Activated CD4-positive, alpha-beta T cell treated with anti-CD3 and anti-CD28 coated beads for 1 hour (primary cell): ENCODE measurements at regions not wholly inside any gene's neighbourhood (a gene's known extent, or its start where the extent isn't known, plus 50 kb on each side); places are given as distances from the start of the nearest gene placed in this dataset.

ENCODE experiments used
- DNase-seq: peaks from one replicate; pipeline ENCODE4 v3.0.0-alpha.2; 2020

DNA sequence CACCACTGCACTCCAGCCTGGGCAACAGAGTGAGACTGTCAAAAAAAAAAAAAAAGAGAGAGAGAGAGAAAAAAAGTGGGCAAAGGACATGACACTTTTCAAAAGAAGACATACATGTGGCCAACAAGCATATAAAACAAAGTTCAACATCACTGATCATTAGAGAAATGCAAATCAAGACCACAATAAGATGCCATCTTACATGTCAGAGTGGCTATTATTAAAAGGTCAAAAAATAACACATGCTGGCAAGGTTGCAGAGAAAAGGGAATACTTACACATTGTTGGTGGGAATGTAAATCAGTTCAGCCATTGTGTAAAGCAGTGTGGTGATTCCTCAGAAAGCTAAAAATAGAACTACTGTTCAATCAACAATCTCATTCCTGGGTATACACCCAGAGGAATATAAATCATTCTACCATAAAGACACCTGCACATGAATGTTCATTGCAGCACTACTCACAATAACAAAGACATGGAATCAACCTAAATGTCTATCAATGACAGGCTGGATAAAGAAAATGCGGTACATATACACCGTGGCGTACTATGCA, 94.9 kb upstream of the TRIM2 start:
- no peak for DNase-seq

DNA sequence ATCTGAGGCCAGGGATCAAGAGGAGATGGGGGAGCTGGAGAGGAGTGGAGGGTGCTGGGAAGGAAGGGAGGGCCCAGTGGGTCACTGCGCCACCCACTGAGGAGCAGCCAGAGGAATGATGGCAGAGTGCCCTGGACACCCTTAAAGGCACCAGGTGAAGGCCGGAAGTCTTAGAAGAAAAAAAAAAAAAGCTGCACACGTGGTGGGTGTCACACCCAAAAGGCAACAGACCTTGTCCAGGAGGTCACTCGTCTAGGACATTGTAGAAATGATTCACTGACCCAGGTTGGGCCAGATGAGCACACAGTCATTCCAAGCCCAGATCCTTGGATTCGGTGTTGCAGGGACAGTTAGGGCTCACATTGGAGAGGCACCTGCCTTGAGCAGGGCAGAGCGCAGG, 93.5 kb upstream of the TRIM2 start:
- no peak for DNase-seq

DNA sequence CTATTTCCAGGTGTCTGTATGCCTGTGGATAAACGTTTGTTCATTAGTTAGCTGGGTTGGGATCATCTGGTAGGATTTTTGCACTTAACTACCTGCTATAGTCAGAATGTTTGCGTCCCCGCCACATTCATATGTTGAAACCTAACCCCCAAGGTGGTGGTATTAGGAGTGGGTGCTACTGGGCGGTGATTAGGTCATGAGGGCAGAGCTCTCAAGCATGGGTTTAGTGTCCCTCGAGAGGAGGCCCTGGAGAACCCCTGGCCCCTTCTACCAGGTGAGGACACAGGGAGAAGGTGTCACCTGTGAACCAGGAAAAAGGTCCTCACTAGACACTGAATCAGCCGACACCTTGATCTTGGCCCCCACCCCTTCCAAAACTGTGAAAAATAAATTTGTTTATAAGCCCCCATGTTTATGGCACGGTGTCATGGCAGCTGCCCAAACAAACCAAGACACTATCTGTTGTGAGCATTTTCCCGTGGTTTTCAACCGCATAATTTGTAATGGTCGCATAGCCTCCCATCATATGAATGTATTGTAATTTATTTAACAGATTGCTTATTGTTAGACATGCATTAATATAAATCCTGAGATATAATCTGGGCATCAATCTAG, 92.7 kb upstream of the TRIM2 start:
- DNase-seq, result no peak

DNA sequence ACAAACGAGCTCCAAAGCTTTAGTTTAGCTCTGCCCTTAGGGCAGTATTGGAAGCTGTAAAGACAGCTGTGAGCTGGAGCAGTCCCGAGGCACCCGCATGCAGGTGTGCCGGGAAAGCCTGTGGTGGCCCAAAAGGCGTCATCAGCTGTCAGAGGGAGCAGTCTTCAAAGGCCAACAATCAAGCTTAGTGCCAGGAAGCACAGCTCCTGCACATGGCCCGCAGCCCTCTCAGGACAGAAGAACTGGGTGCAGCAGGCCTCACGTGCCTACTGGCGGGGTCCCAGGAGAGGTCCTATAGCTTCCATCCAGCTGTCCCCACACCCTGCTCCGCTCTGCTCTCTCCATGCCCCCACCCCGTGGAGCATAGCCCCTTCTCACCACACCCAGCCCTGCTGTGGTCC, 92.2 kb upstream of the TRIM2 start:
- DNase-seq, result peak; percentile 26

DNA sequence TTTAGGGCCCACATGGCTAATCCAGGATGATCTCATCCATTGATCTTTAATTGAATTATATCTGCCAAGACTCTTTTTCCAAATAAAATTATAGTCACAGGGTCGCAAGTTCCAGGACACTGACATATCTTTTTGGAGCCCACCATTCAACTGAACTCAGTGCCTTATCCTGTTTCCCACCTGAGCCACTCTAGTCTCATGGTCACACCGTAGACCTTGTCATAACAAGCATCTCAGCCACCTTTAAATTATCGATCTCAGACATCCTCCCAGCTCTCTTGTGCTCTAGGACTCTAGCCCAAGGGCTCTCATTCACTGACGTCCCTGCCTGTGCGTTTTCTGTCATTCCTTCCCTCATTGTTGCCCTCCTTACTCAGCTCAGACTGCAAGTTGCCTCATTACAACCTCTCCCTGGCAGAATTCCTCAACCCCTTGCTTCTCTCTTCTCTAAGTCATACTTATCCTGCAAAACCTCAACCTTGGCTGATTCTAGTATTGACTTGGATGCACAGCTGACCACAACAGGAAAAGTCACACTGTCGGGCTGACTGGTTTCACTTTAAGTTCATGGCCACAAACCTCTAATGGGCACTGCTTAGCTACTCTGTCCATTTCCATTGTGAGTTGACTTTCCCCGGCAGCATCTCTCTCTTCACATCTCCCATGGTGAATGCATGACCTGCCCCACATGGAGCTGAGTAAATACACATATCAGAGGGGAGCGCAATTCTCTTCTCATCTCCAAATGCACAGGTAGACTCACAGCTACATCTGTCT, 91.0 kb upstream of the TRIM2 start:
- no peak for DNase-seq

DNA sequence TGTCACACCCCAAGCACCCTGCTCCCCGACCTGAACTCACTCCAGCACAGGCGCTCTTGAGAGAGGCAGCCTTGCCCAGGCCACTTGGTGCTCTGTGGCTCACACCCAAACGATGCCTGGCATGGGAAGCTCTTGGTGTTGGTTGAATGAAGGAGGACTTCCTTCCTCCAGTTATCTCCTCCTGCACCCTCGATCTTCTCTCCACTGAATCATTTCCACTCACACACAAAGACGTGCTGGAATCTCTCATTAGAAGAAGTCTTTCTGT, 90.5 kb upstream of the TRIM2 start:
- DNase-seq, result no peak

DNA sequence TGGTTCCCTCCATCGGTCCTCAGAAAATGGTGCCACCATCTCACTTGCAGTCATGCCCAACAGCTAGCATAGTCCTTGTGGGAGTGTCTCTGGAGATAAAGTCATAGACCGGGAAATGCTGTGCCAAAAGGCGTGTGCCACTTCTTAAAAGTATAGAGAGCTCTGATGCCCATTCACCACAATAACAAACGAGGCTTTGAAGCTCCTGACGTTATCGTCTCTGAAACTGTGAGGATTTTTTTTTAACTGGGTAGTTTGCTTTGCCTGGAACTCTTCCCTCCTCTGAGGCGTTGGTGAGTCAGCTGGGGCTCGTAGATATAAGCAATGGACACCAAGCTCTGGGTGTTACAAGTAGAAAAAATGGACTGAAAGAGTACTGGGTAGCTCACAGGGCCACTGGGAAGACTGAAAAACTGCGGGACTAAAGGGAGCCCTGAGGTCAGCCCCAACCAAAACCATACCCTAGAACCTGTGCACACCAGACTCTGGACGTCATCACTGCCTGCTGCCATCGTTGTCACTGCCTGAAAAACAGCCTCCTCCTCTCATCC, 89.4 kb upstream of the TRIM2 start:
- DNase-seq, result peak; percentile 30

DNA sequence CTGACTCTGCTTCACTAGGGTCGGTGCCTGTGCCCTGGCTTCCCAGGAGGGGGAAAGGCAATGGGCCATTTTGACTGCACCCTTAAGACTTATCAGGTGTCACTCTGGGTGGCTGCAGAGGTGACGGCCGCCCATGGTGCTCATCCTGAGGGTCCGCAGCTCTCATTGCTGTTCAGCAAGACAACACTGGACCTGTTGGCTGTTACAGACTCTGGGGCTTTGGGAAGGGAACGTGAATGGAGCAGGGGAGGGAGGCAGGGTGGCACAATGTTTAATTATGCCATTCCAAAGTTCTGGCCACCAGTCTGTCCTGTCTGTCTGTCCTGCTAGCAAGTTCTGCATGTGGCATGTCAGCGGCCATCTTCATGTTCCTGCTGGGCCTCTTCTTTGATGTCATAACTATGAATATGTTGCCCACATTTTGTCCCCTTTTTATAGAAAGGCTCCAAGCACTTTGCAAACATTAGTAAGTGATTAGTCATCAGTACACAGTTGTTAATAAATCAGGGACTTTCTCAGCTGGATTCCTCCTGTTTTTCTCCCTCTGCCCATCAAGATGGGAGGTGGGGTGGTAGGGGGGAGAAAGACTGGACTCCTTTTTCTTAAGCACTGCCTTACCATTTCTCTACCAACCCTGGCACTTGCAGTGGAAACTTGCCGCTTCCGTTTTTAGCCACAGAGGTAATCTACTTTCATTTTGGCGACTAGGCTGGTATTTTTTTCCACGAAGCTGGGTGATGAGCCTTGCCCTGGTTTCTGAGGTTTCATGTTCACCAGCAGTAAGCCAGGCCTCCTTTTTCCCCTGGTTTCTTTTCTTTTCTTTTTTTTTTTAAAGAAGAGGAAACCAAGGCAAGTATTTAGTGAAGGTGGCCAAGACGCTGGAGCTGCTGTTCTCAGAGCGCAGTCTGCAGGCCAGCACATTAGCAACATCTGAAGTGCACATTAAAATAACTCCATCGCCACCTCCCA, 88.6 kb upstream of the TRIM2 start:
- DNase-seq, result peak; percentile 68

DNA sequence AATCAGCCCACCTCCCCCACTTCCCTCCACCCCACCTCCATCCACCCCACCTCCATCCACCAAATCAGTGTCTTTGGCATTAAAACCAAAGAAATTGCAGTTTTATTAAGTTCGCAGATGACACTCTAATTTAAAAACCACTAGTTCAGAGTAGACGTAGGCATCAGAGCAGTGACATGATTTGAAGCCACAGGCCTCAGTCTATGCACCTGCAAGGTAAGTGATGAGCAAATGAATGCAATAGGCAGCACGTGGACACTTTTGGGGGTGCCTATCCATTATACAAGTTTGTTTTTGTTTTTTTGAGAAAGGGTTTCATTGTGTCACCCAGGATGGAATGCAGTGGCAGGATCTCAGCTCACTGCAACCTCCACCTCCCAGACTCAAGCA, 88.0 kb upstream of the TRIM2 start:
- no peak for DNase-seq

DNA sequence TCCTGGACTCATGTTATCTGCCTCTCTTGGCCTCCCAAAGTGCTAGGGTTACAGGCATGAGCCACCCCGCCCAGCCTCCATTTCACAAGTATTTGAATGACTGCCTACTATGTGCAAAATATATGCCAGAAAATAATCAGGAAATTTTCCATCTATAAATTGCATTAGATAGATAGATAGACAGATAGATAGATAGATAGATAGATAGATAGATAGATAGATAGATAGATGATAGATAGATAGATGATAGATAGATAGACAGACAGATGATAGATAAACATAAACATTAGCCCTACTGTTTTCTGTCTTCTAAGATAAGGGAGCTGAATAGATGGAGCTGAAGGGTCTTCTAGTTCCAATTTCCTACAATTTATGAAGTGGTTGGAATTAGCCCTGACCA, 87.4 kb upstream of the TRIM2 start:
- no peak for DNase-seq

DNA sequence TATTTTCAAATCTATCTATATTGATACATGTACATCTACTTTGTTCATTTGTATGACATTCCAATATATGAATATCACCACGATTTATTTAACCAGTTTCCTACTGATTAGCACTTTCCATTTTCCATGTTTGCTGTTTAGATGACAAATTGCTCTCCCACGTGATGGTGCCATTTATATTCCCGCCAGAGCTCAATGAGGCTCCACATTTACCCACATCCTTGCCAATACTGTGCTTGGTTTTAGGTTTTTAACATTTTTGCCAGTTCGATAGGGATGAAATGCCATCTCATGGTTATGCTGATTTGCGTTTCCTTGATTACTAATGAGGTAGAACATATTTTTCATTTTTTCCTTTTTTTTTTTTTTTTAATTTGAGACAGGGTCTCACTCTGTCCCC, 86.7 kb upstream of the TRIM2 start:
- no peak for DNase-seq

DNA sequence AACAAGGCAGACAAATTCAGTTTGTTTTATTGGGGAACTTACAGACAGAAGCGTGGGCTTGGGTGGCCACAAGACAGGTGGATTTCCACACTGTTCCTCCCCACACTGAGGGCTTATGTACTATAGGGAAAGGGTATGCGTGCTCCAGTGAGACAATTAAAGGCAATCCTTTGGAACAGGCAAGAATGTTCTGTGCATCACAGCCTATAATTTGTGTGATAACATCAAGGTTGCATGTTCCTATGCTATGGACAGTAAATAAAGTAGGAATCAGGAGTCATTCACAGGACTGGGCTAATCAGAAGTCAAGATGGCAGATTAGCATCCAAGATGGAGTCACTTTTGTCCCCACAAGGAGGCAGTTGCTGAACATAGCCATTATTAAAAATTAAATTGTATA, 84.6 kb upstream of the TRIM2 start:
- no peak for DNase-seq

DNA sequence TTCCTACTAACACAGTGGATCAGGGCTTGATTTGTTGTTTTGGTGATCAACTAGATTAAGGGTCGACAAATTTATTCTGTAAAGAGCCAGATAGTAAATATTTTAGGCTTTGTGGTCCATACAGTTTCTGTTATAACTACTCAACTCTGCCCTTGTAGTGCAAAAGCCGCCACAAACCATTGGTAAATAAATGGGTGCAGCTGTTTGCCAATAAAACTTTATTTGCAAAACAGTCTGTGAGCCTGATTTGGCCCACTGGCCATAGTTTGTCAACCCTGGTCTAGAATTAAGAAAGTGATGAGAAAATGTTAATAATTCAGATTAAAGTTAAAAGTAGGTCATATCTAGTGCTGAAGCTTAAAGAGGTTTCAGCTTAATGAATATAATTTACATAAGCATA, 84.0 kb upstream of the TRIM2 start:
- DNase-seq, result no peak

DNA sequence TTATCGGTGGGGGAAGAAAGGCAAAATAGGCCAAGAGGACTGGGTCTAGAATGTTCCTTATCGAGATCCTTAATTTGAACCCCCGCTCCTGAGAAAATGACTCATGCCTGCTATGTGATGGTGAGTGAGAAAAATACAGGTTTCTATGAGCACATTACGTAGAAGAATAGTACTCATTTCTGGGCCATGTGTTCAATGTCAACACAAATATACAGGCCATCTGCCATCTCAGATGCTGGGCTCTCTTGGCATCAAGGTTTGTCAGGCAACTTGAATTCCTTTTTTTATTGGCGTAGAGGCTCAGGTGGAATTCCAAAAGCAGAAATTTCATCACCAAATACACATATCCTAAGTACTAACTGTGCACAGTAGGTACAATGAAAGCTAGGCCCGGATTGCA, 81.4 kb upstream of the TRIM2 start:
- DNase-seq, result no peak

DNA sequence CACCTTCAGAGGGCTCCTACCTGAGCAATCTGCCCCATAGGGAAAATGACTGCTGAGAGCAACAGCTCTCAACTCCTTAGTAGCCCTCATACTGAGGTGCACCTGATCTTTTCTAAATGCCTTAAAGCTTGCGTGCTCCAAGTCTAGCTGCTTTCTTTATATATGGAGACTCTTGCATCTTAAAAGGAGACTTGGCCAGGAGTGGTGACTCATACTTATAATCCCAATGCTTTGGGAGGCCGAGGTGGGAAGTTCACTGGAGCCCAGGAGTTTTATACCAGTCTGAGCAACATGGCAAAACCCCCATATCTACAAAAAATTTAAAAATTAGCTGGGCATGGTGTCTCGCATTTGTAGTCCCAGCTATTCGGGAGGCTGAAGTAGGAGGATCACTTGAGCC, 78.1 kb upstream of the TRIM2 start:
- no peak for DNase-seq

DNA sequence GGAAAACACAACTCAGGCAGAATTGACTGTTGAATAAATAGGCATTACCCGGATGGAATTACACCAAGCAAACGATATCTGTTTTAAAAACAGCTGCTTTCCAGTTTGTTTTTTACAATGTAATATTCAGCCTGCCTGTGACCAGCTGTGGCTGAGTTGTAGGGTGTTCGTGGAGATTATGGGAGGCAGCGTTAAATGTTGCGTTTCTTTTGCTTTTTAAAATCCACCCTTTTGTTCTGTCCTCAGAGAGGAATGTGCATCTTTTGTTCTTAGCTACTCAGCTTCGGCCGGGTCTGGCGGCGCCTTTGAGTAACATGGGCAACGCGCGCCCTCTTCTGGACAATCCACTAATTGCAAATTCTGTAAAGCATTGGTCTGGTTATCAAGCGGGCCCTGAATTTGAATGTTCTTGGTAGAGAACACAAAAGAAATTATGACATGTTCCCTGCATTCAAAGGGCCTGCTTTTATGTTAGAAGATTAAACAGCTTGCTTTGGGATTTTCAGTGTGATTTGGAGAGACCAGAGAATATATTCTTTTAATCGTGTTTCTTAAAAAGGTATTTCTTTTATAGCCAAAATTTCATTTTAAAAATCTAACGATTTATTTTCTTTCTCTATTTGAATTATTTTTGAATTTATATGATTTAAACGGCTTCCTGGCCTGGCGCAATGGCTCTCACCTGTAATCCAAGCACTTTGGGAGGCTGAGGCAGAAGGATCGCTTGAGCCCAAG, 76.3 kb upstream of the TRIM2 start:
- peak; percentile 75 for DNase-seq

DNA sequence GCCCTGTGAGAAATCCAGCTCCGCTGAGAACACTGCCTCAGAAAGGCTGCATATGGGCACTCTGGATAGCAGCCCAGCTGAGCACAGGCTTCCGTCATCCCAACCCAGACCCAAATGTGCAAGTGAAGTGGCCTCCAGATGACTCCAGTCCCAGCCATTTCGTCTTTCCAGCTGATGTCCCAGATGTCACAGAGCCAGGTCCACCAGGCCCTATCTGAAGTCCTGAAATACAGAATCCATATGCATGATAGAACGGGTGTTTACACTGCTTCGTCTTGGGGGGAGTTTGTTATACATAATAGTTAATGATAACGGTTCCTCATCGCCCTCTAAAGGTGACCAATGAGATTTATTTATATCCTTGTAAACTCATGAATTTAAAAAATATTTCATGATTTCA, 72.6 kb upstream of the TRIM2 start:
- no peak for DNase-seq

DNA sequence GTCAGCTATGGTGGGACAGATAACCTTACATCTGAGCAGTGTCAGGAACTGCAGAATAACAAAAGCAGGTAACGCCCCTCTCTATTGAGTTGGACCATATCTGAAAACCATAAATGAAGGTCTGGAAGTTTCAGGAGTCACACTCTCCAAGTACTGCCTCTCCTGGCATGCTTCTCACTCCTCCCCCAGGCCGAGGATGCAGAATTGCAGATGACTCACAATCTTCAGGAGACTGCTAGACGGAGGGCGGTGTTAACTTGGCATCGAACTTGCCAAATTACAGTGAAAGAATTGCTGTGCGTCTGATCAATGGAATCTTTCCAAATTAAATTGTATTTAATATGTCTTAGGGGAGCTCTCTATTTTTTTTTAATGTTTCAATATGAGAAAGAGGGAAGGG, 67.1 kb upstream of the TRIM2 start:
- DNase-seq, result no peak

DNA sequence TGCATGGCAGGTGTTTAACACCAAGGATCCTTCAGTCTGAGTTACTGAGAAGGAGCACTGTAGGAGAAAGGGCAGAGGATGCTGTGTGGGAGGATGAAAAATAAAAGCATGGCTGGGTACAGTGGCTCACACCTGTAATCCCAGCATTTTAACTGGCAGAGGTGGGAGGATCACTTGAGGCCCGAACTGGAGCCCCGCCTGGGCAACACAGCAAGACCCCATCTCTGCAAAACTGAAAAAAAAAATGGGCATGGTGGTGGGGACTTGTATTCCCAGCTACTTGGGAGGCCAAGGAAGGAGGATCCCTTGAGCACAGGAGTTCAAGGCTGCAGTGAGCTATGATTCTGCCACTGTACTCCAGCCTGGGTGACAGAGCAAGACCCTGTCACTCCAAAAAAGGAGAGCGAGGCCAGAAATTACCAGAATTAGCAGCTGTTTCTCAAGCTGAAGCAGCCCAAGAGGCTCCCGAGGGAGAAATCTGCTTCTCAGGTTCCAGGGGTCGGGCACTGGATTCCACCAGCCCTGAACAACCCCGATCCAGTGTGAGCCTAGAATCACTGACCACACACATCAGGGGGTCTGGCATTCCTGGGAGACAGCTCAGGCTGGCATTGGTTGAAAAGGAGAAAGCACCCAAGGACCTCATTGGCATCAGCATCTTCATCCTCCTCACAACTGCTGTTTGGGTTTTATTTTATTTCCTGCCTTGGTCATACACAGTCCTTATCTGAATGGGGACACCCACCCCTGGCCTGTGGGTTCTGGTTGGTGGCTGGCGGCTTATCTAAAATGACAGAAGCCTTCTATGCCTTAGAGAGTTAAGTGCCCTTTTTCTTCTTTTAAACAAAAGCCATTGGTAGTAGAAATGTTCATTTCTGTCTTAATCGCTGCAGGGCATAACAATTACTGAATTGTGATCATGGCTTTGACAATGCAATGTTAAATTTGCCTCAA, 66.3 kb upstream of the TRIM2 start:
- DNase-seq, result no peak

DNA sequence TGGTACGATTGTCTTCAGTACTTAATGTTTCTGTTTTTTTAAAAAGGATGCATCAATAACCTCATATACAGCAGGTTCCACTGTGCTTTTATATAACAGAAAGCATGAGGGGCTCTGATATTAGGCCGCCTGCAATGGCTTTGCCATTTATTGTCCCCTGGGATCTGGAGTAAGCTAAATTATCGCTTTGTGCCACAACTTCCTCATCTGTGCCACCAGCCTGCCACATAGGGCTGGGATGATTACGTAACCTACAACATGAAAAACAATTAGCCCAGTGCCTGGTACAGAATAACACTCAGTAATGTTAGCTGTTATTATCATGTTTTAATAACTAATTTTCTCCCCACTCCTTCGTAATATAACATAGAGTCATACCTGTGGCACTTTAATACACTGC, 65.5 kb upstream of the TRIM2 start:
- no peak for DNase-seq

DNA sequence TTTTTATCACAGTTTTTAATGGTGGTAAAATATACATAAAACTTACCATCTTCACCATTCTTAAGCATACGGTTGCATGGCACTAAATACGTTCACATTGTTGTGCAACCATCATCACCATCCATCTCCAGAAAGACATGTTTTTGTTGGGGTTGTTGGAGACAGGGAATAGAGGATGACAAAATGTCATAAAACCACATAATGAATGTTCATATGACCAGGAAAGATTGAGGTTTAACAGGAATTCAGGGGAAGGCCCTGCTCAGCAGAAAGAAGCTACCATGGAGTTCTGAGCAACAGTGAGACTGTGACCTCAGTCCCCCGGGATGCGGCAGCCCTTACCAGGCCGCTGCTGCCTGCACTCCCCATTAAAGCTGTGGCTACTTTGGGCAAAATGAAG, 63.9 kb upstream of the TRIM2 start:
- no peak for DNase-seq

DNA sequence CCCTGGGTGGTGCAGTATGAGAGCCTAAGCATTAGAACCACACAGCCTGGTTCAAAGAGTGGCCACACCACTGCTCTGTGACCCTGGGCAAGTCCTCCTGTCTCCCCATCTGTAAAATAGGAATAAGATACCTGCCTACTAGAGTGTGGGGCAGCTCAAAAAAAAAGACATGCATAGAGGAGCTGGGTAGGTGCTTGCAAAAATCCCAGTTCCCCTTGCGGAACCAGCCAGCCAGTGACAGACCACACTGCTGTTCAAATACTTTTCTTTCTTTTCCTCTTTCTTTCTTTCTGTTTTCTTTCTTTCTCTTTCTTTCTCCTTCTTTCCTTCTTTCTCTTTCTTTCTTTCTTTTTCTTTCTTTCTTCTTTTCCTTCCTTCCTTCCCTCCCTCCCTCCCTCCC, 63.0 kb upstream of the TRIM2 start:
- no peak for DNase-seq
